ENCODE measurements at regions not wholly inside any gene's neighbourhood (a gene's known extent, or its start where the extent isn't known, plus 50 kb on each side); places are given as distances from the start of the nearest gene placed in this dataset.

GRCh38 chr13:76214001-76214400 is 577.9 kb downstream of the LMO7 start:
- no peaks in the 10 kb centered on the region for H3K79me2 ChIP-seq (ENCODE audit: control insufficient read depth in 1 of 2, insufficient read depth in 2 of 2, low read length in 2 of 2)
- no peak overlapping the region for H3K18ac ChIP-seq (ENCODE audit: extremely low read depth, low read length)
- H3K23me2 ChIP-seq (ENCODE audit: low read depth, low read length), result no peaks in the 10 kb centered on the region
- no peak overlapping the region for H3K14ac ChIP-seq (ENCODE audit: insufficient read length)
- H3K9me3 ChIP-seq (ENCODE audit: insufficient read depth in 2 of 2, low read depth in 1 of 2, low read length in 1 of 2), result no peaks in the 10 kb centered on the region
- H3K79me1 ChIP-seq (ENCODE audit: low read depth, low read length), result no peaks in the 10 kb centered on the region
- H2AK5ac ChIP-seq (ENCODE audit: low read depth, low read length), result no peak overlapping the region
- H2BK20ac ChIP-seq (ENCODE audit: low read length), result no peak overlapping the region
- no peak overlapping the region for H2AFZ ChIP-seq (ENCODE audit: low read length)
- H2BK15ac ChIP-seq (ENCODE audit: low read length), result no peak overlapping the region
- no peak overlapping the region for H4K91ac ChIP-seq (replicated peaks; ENCODE audit: insufficient read length, low read length)
- H3K4ac ChIP-seq (replicated peaks; ENCODE audit: insufficient read length, low read depth, low read length), result no peak overlapping the region
- no peak overlapping the region for H3K56ac ChIP-seq (replicated peaks; ENCODE audit: insufficient read length, low read depth, low read length)
- no peak overlapping the region for H3K4me3 ChIP-seq (ENCODE audit: extremely low read depth in 1 of 4, insufficient read depth in 2 of 4, low read depth in 3 of 4, low read length in 4 of 4)
- no peak overlapping the region for H3K9ac ChIP-seq (replicated peaks in 1 of 4; ENCODE audit: extremely low read depth in 1 of 4, low read depth in 3 of 4, low read length in 3 of 4)
- no peaks in the 10 kb centered on the region for H4K20me1 ChIP-seq (replicated peaks in 1 of 2; ENCODE audit: control insufficient read depth in 1 of 2, insufficient read depth in 2 of 2, low read length in 2 of 2)
- CTCF ChIA-PET (ENCODE audit: partially characterized antibody), result interaction anchor here (1.0 kb wide), 1 partner anchor 35 kb away, joined by 4 read pairs; no protein-coding TSS in a partner anchor
- H3K4me1 ChIP-seq (replicated peaks in 1 of 4; ENCODE audit: control insufficient read depth in 3 of 4, insufficient read depth in 4 of 4, low read length in 3 of 4), result no peaks in the 10 kb centered on the region
- no peak overlapping the region for H2BK12ac ChIP-seq (ENCODE audit: low read depth, low read length)
- no peak overlapping the region for H3K23ac ChIP-seq (ENCODE audit: insufficient read length)
- WGBS, 2 experiments (ENCODE audit: extremely low coverage in 1 of 2, insufficient coverage in 1 of 2, insufficient read length in 1 of 2, insufficient replicate concordance in 2 of 2, low coverage in 1 of 2, low lambda C conversion rate in 2 of 2, missing lambda C conversion rate in 1 of 2), result 90% methylated on average over 1 of the region's 1 CpG; no CpG with 5 or more reads in 1 of the 2 experiments
- no peaks in the 10 kb centered on the region for H3K36me3 ChIP-seq (ENCODE audit: control insufficient read depth in 2 of 4, insufficient read depth in 4 of 4, low read length in 3 of 4)
- H4K8ac ChIP-seq (ENCODE audit: extremely low read depth, insufficient read depth, low read length), result no peak overlapping the region
- FAIRE-seq, result no peak
- no peak overlapping the region for H3K4me2 ChIP-seq (ENCODE audit: insufficient read depth in 1 of 2, low read depth in 2 of 2, low read length in 2 of 2)
- no peak overlapping the region for H2BK120ac ChIP-seq (replicated peaks; ENCODE audit: low read depth, low read length)
- no peaks in the 10 kb centered on the region for H3K27me3 ChIP-seq (replicated peaks in 1 of 4; ENCODE audit: control insufficient read depth in 3 of 4, extremely low read depth in 1 of 4, insufficient read depth in 3 of 4, low read length in 3 of 4)
- H2BK5ac ChIP-seq (ENCODE audit: low read depth, low read length), result no peak overlapping the region
- H3K27ac ChIP-seq (ENCODE audit: low read depth, low read length), result no peak overlapping the region
- DNase-seq (ENCODE audit: low read depth in 1 of 2, low spot score in 2 of 2), result no peak
- H4K5ac ChIP-seq (ENCODE audit: insufficient read length, low read depth, low read length), result no peak overlapping the region
- POLR2A ChIA-PET (ENCODE audit: partially characterized antibody), result no interaction called here
- TF ChIP-seq SAP30 (IDR thresholded peaks at IDR 0.05; ENCODE audit: insufficient read depth, insufficient replicate concordance, low read length), result no peak
- TF ChIP-seq CTBP2 (IDR thresholded peaks at IDR 0.05; ENCODE audit: borderline replicate concordance, insufficient read depth, insufficient read length, low read length), result no peak
- TF ChIP-seq MAX (IDR thresholded peaks at IDR 0.05), result no peak
- no peak for TF ChIP-seq EZH2 (IDR thresholded peaks at IDR 0.05; ENCODE audit: low read depth, low read length, severe bottlenecking)
- no peak for TF ChIP-seq TAF7 (optimal IDR thresholded peaks at IDR 0.05; ENCODE audit: borderline replicate concordance, low read depth, low read length)
- TF ChIP-seq USF2 (IDR thresholded peaks at IDR 0.05; ENCODE audit: low read length), result no peak
- TF ChIP-seq BACH1 (IDR thresholded peaks at IDR 0.05; ENCODE audit: low read length), result no peak
- no peak for TF ChIP-seq TBP (IDR thresholded peaks at IDR 0.05; ENCODE audit: low read depth, low read length)
- TF ChIP-seq ATF3 (IDR thresholded peaks at IDR 0.05; ENCODE audit: insufficient read depth, low read depth, low read length), result no peak
- TF ChIP-seq E2F6 (IDR thresholded peaks at IDR 0.05), result no peak
- TF ChIP-seq GABPA (IDR thresholded peaks at IDR 0.05; ENCODE audit: borderline replicate concordance, insufficient read depth, low read length), result no peak

Measured in H1 (cell line).